ENCODE measurements at regions not wholly inside any gene's neighbourhood (a gene's known extent, or its start where the extent isn't known, plus 50 kb on each side); places are given as distances from the start of the nearest gene placed in this dataset.

DNA sequence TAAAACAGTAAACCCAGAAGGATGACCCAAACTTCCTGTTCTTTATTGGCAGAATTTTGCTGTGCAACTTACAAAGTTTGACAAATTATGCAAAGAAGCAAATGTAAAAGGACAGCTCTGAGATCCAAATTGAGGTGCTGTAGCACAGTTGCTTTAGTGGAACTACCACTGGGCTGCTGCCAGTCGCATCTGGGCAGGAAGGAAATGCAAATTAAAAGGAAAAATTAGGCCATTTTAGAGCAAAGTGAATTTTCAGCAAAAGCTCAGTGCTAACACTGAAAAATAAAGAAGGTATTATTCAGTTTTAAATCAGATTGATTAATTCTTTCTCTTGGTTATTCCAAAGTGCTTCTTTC is 104.5 kb downstream of the ZMAT3 start:
- H3K4me3 ChIP-seq (ENCODE audit: low read length), result no peak overlapping the region
- TF ChIP-seq TAF1 (IDR thresholded peaks at IDR 0.05; ENCODE audit: low read depth), result no peak
- no peak for TF ChIP-seq EP300 (conservative IDR thresholded peaks at IDR 0.05; ENCODE audit: poor library complexity, severe bottlenecking)
- no peak for TF ChIP-seq MXI1 (conservative IDR thresholded peaks at IDR 0.05; ENCODE audit: poor library complexity, severe bottlenecking)
- TF ChIP-seq, protein P1, sequence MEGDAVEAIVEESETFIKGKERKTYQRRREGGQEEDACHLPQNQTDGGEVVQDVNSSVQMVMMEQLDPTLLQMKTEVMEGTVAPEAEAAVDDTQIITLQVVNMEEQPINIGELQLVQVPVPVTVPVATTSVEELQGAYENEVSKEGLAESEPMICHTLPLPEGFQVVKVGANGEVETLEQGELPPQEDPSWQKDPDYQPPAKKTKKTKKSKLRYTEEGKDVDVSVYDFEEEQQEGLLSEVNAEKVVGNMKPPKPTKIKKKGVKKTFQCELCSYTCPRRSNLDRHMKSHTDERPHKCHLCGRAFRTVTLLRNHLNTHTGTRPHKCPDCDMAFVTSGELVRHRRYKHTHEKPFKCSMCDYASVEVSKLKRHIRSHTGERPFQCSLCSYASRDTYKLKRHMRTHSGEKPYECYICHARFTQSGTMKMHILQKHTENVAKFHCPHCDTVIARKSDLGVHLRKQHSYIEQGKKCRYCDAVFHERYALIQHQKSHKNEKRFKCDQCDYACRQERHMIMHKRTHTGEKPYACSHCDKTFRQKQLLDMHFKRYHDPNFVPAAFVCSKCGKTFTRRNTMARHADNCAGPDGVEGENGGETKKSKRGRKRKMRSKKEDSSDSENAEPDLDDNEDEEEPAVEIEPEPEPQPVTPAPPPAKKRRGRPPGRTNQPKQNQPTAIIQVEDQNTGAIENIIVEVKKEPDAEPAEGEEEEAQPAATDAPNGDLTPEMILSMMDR (IDR thresholded peaks at IDR 0.05; ENCODE audit: poor library complexity, severe bottlenecking), result no peak
- TF ChIP-seq SMC3 (conservative IDR thresholded peaks at IDR 0.05; ENCODE audit: poor library complexity), result no peak
- TF ChIP-seq POLR2AphosphoS5 (IDR thresholded peaks at IDR 0.05), result no peak
- no peak for TF ChIP-seq EZH2 (IDR thresholded peaks at IDR 0.05; ENCODE audit: borderline replicate concordance, insufficient read depth, low read length, poor library complexity, severe bottlenecking)
- TF ChIP-seq, protein P2, sequence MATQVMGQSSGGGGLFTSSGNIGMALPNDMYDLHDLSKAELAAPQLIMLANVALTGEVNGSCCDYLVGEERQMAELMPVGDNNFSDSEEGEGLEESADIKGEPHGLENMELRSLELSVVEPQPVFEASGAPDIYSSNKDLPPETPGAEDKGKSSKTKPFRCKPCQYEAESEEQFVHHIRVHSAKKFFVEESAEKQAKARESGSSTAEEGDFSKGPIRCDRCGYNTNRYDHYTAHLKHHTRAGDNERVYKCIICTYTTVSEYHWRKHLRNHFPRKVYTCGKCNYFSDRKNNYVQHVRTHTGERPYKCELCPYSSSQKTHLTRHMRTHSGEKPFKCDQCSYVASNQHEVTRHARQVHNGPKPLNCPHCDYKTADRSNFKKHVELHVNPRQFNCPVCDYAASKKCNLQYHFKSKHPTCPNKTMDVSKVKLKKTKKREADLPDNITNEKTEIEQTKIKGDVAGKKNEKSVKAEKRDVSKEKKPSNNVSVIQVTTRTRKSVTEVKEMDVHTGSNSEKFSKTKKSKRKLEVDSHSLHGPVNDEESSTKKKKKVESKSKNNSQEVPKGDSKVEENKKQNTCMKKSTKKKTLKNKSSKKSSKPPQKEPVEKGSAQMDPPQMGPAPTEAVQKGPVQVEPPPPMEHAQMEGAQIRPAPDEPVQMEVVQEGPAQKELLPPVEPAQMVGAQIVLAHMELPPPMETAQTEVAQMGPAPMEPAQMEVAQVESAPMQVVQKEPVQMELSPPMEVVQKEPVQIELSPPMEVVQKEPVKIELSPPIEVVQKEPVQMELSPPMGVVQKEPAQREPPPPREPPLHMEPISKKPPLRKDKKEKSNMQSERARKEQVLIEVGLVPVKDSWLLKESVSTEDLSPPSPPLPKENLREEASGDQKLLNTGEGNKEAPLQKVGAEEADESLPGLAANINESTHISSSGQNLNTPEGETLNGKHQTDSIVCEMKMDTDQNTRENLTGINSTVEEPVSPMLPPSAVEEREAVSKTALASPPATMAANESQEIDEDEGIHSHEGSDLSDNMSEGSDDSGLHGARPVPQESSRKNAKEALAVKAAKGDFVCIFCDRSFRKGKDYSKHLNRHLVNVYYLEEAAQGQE (IDR thresholded peaks at IDR 0.05; ENCODE audit: borderline replicate concordance), result no peak
- no peak for TF ChIP-seq RAD21 (conservative IDR thresholded peaks at IDR 0.05)
- H2AFZ ChIP-seq (ENCODE audit: low read depth, low read length), result no peak overlapping the region
- no peaks in the 10 kb centered on the region for H4K20me1 ChIP-seq (ENCODE audit: insufficient read depth)
- no peaks in the 10 kb centered on the region for H3F3A ChIP-seq (ENCODE audit: insufficient read depth, low read length, poor library complexity, severe bottlenecking)
- no peaks in the 10 kb centered on the region for H3K9me2 ChIP-seq (ENCODE audit: insufficient read depth, low read length)
- no peaks in the 10 kb centered on the region for H3K79me2 ChIP-seq (replicated peaks; ENCODE audit: insufficient read depth, low read length)
- no peaks in the 10 kb centered on the region for H3K9me3 ChIP-seq (ENCODE audit: low read length)
- no peaks in the 10 kb centered on the region for H3K36me3 ChIP-seq (ENCODE audit: insufficient read depth, low read length)
- no peaks in the 10 kb centered on the region for H3K27me3 ChIP-seq (ENCODE audit: insufficient read depth, low read depth, low read length)
- no peak overlapping the region for H3K9ac ChIP-seq (ENCODE audit: low read length)
- H3K27ac ChIP-seq (ENCODE audit: low read length), result no peak overlapping the region
- H3K4me2 ChIP-seq (ENCODE audit: low read length), result no peak overlapping the region

DNA sequence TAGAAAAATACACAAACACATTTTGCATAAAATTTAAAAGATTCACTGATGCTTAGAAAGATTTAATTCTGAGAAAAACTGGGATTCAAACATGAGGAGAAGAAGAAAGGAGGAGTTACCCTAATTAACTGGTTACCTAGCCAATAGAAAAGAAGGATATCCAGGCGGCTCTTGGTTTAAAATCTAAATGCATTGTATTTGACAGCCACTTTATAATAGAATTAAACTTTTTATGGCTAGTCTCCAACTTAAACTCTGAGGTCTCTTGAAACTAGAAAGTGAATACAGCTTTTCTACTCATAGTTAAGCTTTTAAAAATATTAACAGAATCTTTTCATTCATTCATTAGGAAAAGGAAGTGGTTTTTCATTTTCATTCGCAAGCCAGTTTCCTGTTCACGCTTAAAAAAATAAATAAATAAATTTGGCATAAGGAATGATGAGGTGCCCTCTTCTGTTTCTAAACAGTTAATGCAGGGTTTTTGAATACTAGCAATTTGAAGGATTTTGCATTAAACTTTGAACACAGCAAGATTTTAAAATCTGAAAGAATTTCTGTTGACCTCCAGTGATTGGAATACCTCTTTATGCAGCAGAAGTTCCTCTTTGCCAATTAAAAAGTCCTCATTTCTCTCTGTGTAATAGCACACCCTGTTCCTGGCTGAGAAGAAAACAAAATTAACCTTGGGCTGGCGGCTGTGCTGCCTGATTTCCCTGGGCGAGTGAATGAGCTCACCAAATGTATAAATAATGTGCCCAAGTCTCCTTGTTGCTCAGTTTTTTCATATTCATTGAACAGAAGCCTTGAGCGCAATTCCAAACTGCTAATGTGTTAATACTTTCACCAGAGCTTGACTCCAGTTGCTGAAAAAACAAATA is 105.1 kb downstream of the ZMAT3 start:
- Histone ChIP-seq H4K20me1 (ENCODE audit: insufficient read depth) (no peaks in the 10 kb centered on the region), H3K9me3 (ENCODE audit: low read length) (no peaks in the 10 kb centered on the region), H3K36me3 (ENCODE audit: insufficient read depth, low read length) (no peaks in the 10 kb centered on the region), H3K4me2 (ENCODE audit: low read length) (no peak overlapping the region), H3K27ac (ENCODE audit: low read length) (no peak overlapping the region), H3K27me3 (ENCODE audit: insufficient read depth, low read depth, low read length) (no peaks in the 10 kb centered on the region), H3K4me3 (ENCODE audit: low read length) (no peak overlapping the region), H2AFZ (ENCODE audit: low read depth, low read length) (no peak overlapping the region), H3K9me2 (ENCODE audit: insufficient read depth, low read length) (no peaks in the 10 kb centered on the region), H3F3A (ENCODE audit: insufficient read depth, low read length, poor library complexity, severe bottlenecking) (no peaks in the 10 kb centered on the region), H3K9ac (ENCODE audit: low read length) (no peak overlapping the region), H3K79me2 (replicated peaks; ENCODE audit: insufficient read depth, low read length) (no peaks in the 10 kb centered on the region)
- TF ChIP-seq EP300 (conservative IDR thresholded peaks at IDR 0.05; ENCODE audit: poor library complexity, severe bottlenecking) (no peak), SMC3 (conservative IDR thresholded peaks at IDR 0.05; ENCODE audit: poor library complexity) (peak; percentile 90), RAD21 (conservative IDR thresholded peaks at IDR 0.05) (peak; percentile 87)
- TF ChIP-seq, protein P1 (IDR thresholded peaks at IDR 0.05; ENCODE audit: poor library complexity, severe bottlenecking), result peak; percentile 81

All from neural cell (in vitro differentiated cells).